T-helper 17 cell (primary cell): ENCODE measurements at regions not wholly inside any gene's neighbourhood (a gene's known extent, or its start where the extent isn't known, plus 50 kb on each side); places are given as distances from the start of the nearest gene placed in this dataset.

Experiments used
- ATAC-seq: fragments of 150-1000 bp; cut with Tn5 transposase; 2 replicates; pipeline ENCODE4 v1.10.0; 2021; ENCODE audit warnings: mild to moderate bottlenecking, moderate library complexity
- DNase-seq, 3 donors: peaks; one replicate each; pipeline versions ENCODE4 v3.0.0 to v3.0.0-alpha.2; 2020 to 2021
- H3K9me3 ChIP-seq: one replicate; pipeline ENCODE4 v1.7.0; 2013; ENCODE audit warnings: low read length, mild to moderate bottlenecking; ENCODE audit not compliant: control insufficient read depth, poor library complexity, severe bottlenecking
- H3K27ac Mint-ChIP-seq: one replicate; pipeline ENCODE4 v1.8.0; 2022; ENCODE audit warnings: mild to moderate bottlenecking, moderate library complexity, mixed read lengths
- H3K27me3 Mint-ChIP-seq: one replicate; pipeline ENCODE4 v1.8.0; 2022; ENCODE audit warnings: mixed read lengths
- H3K36me3 Mint-ChIP-seq: one replicate; pipeline ENCODE4 v1.8.0; 2022; ENCODE audit warnings: low read depth, mixed read lengths
- H3K4me1 Mint-ChIP-seq: one replicate; pipeline ENCODE4 v1.8.0; 2022; ENCODE audit warnings: mild to moderate bottlenecking, mixed read lengths
- H3K4me3 Mint-ChIP-seq: one replicate; pipeline ENCODE4 v1.8.0; 2022; ENCODE audit warnings: mild to moderate bottlenecking, moderate library complexity, mixed read lengths

DNA sequence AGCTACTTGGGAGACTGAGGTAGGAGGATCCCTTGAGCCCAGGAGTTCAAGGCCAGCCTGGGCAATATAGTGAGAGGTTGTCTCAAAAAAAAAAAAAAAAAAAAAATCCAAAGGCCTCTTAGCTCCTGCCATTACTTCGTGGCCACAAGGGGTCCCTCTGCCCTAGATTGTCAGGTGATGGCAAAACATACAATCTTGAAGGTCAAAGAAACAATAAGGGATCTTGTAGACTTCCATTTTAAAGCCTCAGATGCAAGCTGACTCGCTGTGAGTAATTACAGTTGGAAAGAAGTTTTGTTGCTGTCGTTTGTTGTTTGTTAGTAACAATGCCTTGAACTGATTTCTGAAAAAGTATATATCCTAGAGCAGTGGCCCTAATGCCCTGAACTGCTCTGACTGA, 55.9 kb upstream of the PLCL2 start:
- peaks cover 21% of the 10 kb centered on the region for H3K4me1 Mint-ChIP-seq
- ATAC-seq (peak; percentile 77), DNase-seq (peak; percentile 20 to 33 (median 32))
- H3K36me3 Mint-ChIP-seq, result no peaks in the 10 kb centered on the region
- no peak overlapping the region for H3K4me3 Mint-ChIP-seq
- no peaks in the 10 kb centered on the region for H3K9me3 ChIP-seq
- H3K27me3 Mint-ChIP-seq, result no peaks in the 10 kb centered on the region
- peak overlapping the region; percentile 49 for H3K27ac Mint-ChIP-seq

DNA sequence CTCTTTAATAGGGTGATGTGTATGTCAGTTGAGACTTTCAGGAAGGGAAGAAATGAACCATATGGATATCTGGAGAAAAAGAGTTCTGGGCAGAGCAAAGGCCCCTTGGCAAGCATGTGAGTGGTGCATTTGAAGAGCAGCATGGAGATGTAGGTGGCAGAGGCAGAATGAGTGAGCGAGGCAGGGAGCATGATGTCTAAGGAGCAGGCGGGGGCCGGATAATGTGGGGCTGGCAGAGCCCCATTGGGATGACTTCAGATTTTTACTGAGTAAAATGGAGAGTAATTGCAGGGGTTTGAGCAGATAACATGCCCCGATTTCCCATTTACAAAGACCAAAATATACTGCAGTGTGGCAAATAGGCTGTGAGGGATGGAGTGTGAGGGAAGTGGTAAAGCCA, 52.9 kb upstream of the PLCL2 start:
- DNase-seq, result no peak
- ATAC-seq, result no peak
- Mint-ChIP-seq H3K27me3 (no peaks in the 10 kb centered on the region), H3K4me3 (no peak overlapping the region), H3K27ac (no peak overlapping the region), H3K36me3 (no peaks in the 10 kb centered on the region), H3K4me1 (peaks cover 11% of the 10 kb centered on the region)
- H3K9me3 ChIP-seq, result no peaks in the 10 kb centered on the region

DNA sequence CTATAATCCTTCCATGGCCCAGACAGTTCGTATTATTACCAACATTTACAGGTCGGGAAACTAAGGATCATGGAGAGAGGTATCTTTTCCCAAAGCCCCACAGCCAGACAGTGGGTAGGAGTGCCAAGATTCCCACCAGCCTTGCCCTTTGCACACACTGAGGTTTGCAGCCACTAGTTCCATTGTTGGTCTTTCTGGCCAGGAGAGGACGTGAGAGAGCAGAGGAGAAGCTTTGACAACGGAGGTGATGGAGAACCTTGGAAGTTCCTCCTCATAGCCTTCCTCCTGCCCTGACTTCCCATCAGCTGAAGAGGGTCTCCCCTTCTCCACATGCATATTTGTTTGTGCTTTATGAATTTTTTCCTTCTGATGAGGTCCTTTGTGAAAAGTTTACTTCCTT, 50.5 kb upstream of the PLCL2 start:
- DNase-seq (no peak), ATAC-seq (no peak)
- no peaks in the 10 kb centered on the region for H3K27me3 Mint-ChIP-seq
- H3K36me3 Mint-ChIP-seq, result no peaks in the 10 kb centered on the region
- H3K27ac Mint-ChIP-seq, result no peak overlapping the region
- H3K4me3 Mint-ChIP-seq, result no peak overlapping the region
- peaks cover 9% of the 10 kb centered on the region for H3K4me1 Mint-ChIP-seq
- no peaks in the 10 kb centered on the region for H3K9me3 ChIP-seq

DNA sequence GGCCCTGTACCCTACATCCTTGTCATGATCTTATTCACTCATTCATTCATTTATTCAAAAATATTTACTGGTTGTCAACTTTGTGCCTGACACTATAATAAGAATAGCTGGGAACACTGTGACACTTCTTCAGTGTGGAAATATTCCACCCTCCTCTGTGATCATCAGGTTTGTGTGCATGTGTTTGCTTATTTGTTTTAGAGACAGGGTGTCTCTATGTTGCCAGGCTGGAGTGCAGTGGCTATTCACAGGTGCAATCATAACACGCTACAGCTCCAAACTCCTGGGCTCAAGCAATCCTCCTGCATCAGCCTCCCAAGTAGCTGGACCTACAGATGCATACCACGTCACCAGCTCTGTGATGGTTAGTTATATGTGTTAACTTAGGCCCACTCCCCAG, 50.0 kb upstream of the PLCL2 start:
- no peaks in the 10 kb centered on the region for H3K36me3 Mint-ChIP-seq
- H3K27ac Mint-ChIP-seq, result no peak overlapping the region
- H3K27me3 Mint-ChIP-seq, result no peaks in the 10 kb centered on the region
- peaks cover 11% of the 10 kb centered on the region for H3K4me1 Mint-ChIP-seq
- ATAC-seq, result no peak
- H3K4me3 Mint-ChIP-seq, result no peak overlapping the region
- no peak for DNase-seq
- no peaks in the 10 kb centered on the region for H3K9me3 ChIP-seq
